ENCODE measurements at regions not wholly inside any gene's neighbourhood (a gene's known extent, or its start where the extent isn't known, plus 50 kb on each side); places are given as distances from the start of the nearest gene placed in this dataset.

DNA sequence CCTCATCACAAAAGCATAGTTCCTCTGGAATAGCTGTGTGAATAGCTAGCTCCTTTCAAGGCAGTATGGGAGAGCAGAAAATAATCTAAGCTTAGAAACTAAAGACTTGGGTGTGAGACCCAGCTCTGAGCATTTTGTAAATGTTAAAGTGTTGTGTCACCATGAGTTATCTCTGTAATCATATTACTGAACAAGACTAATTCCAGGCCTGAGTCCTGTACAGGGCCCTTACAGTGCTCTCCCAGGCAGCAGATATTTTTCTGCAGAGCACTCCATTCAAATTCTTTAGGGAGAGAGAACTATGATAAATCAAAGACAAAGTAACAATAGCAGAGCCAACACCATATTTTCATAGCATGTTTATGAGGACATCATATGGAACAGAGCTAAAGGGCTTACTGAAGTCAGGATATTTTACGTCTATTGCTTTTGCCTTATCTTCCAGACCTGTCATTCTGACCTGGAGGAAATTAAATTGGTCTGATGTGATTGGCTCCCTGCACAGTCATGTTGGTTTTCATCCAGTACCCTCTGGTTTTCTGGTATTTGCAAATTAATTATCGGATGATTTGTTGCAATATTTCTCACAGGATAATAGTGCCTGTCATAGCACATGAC, 172.6 kb upstream of the PPP2R3A start:
- peak; percentile 9 for DNase-seq (ENCODE audit: low spot score)

DNA sequence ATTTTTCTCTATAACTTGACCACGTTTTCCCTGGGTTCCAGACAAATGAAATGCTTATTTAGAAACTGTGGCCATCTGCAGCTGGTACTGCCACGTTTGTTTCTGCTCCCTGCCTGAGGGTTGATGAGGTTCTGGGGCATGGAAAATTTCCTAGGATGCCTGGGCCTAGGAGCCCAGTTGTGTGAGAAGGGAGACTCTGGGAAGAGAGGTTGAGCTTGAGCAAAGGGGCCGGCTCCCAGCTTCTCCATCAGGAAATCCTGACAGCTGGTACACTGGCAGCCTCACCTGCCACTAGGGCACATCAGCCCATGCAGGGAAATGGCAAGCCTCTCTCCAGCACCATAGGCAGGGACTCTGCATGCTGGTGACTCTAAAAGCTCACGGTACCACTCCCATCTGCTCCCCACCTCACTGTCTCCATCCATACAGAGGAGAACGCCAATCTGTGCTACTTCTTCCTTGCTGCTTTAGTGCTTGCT, 165.4 kb upstream of the PPP2R3A start:
- DNase-seq (ENCODE audit: low spot score) = no peak

DNA sequence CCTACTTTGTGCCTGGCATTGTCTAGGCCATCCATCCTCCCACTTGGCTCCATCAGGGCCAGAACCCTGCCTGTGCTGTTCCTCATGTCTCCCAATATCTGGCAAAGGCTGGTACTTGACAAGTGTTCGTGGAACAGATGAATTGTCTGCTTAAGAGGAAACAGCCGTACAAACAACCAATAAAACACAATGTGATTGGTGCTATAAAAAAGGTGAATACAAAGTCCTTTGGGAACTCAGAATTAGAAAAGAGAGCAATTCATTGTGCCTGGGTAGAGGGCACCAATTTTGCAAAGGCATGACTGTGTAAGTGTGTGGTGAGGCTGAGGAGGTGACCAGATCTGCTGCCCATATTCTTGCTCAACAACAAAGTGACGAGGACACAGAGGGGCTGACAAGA, 164.5 kb upstream of the PPP2R3A start:
- DNase-seq (ENCODE audit: low spot score) = no peak

DNA sequence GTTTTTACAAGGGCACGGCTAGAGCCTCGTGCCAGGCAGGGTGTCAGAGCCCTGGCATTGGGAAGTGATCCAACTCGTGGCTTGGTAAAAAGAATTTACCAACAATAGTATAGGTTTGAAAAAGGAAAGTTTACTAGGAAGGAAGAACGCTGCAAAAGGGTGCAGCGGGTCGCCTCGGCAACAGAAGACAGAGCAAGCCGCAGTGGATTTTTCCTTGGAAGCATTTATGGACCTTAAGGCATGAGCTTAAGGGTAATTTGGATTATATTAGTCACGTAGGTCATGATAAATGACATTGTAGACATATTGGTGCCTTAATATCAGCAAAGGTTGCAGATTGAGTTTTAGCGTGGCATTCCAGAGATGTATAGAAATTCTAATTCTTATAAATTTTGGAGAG, 163.4 kb upstream of the PPP2R3A start:
- no peak for DNase-seq (ENCODE audit: low spot score)

DNA sequence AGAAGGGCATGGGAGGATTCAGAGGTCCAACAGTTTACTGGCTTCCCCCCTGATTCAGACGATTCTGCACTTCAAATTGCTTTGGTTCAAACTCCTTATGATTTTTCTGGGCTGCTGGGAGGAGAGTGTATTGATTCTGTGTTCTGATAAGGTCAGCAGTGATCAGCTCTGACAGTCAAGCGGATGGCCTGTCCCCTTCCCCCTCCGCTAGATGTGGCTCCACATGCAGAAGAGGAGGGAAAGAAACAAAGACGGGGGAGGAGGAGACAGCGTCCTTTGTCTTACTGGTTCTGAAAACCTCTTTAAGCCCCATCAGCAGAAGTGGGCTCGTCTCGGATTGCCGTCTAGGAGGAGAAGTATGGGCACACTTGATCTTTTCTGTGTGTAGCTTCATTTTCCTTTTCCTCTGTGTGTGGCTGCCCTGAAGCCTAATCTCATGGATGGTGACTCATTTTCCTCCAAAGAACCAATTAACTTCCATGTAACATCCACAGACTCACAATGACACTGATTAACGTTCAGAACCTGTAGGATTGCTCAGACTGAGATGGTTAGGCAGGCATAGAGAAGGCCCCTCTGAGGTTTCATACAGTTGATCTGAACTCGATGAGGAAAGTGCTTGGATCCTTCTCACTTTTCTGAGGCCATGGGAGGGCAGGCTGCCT, 162.4 kb upstream of the PPP2R3A start:
- DNase-seq (ENCODE audit: low spot score) = no peak

DNA sequence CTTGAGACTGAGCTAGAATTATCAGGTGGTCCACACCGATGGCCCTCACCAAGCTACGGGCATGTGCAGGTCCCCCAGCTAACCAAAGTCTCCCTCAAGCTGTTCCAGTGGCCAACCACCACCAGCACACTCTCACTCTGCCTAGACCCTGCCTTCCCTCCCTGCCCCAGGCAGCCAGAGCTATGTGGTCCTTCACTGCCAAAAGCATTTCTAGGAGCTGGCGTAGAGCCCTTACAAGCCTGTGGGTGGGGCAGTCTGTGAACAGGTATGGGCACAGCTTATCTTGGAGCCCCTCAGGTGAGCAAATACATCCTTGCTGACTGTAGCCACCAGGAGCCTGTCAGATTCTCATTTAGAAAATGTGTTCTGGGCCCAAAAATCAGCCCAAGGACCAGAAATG, 159.8 kb upstream of the PPP2R3A start:
- DNase-seq (ENCODE audit: low spot score) = no peak

DNA sequence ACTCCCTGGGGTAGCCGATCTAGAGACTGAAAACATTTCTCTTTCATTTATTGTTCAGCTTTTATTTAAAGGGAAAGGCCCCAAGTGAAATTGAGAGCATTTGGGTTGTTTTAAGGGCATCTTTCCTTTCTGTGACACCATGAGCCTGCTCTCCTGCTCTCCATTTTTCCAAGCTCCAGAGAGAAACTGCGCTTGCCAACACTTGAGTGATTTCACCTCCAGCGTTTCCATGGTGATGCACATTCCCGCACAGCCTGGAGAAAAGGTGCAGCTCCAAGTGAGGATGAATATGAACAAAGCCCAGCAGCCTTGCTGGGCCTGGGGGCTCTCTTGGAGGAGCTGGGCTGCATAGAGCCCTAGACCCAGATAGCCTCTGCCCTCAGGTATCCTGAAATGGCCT, 159.2 kb upstream of the PPP2R3A start:
- DNase-seq (ENCODE audit: low spot score) = no peak

DNA sequence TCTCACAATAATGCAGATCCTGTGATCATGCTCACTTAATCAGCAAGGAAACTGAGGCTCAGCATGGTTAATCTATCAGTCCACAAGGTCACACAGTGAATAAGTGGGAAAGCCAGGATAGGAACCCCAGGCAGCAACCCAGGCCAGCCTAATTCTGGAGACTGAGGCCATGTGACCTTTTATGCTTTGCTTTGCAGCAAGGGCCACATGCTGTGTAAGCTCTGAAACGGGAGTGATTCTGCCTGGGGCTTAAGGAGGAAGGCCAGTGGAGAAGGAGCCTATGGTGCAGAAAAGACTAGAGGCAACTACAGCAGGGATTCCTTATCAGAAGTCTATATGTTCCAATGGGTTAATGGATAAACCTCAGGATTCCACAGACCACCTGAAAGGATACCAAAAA, 157.6 kb upstream of the PPP2R3A start:
- no peak for DNase-seq (ENCODE audit: low spot score)

DNA sequence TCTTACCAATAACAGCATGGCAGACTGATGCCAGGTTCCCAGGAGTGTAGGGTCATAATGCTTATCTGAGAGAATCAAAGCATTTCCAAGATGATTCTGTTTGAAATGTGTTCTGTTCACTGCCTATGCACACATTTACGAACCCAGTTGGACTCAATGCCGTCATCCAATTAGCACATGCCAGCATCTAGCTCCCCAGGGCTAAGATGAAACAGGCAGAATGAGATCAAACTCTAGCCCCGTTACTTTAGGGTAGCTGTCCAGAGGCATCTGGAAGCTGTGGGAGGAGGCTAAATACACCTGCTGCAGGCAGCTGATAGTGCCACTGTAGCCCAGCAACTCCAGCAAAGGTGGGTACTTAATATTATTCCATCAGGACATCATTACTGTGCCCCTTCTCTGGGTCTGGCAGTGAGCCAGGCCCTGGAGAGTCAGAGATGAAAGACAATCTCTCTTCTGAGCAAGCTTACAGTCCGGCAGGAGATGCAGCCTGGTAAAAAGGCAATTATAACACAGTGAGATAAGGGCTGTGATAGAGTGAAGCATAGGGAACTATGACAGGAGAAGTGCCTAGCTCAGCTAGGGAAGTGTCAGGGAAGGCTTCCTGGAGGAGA, 156.4 kb upstream of the PPP2R3A start:
- DNase-seq (ENCODE audit: low spot score) = no peak

DNA sequence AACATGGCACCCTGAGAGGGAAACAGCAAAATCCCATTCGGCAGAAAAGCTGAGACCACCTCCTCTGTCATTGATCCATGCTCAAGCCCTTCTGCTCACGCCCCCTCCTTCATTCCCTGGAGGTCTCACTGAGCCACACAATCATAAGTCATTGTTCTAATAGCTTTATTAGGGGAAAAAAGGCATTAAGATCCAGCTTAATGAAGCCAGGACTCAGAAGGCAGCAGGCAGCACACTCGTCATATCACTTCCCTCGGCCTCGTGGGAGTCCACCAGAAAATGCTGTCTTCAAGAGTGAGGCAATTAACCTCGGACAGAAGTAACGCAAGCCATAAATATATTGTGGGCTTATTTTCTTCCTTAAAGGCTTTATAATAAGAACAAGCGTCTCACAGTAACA, 153.9 kb upstream of the PPP2R3A start:
- DNase-seq (ENCODE audit: low spot score) = no peak

DNA sequence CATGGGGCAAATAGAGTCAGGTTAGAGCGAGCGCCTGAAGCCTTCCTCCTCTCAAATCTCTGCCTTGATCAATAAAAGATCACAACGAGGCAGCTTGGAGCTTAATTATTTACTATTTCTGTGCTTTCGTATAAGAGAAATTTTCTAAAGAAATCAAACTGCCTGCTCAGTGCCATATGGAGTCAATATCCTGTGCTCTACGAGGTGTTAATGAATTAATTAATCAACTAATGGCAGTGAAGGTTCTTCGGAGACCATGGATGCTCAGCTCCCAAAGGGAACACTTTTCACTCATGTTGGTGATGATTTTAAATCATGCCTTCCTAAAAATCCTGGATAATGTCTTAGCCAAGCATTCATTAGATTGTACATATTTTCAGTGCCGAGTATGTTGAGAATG, 153.5 kb upstream of the PPP2R3A start:
- DNase-seq (ENCODE audit: low spot score) = no peak

DNA sequence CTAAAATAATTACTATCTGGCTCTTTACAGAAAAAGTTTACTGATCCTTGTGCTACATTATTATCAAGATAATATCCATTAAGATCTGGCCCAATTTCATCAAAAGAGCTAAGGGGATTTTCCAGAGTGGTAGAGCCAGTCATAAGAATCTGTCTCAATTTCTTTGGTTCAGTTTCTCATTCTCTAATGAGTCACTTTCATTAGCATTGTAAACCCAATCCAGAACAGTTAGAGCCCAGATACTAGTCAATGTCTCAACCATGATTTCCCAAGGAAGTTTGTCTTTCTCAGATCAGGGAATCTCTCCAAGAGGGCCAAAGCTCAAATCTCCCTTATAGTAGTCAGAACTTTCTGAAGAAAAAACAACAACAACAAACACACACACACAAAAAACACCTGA, 131.1 kb upstream of the PPP2R3A start:
- no peak for DNase-seq (ENCODE audit: low spot score)

DNA sequence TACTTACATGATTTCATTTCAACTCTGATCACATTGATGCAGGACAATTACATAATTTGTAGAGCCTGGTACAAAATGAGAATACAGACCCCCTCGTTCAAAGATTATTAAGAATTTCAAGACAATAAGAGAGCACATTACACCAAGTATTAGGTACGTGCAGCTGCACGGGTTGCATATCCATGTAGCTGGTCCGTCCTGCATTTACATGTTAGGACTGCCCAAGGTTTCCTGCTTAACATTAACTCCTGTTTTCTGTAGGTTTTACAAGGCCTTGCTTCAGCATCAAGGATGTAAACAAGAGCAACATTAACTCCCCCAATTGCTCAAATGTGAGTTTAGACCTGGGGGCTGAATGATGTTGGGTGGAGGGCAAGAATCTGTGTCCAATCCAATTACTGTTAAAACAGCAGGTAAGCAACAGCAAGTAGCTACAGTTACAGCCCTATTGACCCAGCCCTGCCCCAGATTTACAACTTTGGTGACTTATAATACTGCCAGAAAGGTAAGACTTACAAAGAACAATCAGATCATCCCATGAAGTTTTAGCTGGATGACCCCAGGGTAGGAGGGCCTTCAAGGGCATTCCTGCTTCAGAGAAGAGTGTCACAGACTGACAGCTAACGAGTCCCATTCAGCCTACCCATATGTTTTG, 127.4 kb upstream of the PPP2R3A start:
- no peak for DNase-seq (ENCODE audit: low spot score)

DNA sequence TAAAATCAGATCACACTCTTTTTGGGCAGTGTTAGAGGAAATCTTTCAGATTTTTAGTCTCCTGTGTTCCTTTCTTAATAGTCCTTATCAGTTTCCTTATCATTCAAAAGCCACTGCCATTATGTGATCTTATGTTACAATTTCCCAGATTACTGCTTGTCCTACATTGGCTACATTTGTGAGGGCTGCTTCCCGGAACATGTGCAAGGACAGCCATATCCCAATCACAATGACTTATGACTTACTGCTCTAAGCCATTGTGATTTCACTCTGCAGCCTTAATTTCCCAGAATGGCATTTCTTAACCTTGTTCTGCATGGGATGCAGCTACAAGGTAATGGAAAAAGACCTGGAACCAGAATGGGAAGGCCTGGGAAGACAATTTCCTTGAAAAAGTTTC, 125.1 kb upstream of the PPP2R3A start:
- DNase-seq (ENCODE audit: low spot score) = no peak

DNA sequence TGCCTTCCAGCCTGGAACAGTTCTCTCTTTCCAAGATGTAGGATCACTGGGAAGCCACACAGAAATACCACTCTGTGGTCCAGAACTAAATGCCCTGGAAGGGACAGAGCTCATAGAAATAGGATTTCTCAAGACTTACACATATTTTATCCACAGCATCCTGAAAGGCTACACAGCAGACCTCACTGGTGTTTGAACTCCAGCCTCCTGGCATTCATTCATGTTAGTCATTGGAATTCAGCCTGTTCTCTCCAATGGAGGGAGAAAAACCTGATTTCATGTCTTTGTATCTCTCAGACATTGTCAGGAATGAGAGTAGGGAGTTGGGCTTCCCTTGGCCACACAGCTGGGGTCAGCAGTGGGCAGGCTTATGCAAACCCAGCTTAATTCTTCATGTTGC, 121.1 kb upstream of the PPP2R3A start:
- no peak for DNase-seq (ENCODE audit: low spot score)

DNA sequence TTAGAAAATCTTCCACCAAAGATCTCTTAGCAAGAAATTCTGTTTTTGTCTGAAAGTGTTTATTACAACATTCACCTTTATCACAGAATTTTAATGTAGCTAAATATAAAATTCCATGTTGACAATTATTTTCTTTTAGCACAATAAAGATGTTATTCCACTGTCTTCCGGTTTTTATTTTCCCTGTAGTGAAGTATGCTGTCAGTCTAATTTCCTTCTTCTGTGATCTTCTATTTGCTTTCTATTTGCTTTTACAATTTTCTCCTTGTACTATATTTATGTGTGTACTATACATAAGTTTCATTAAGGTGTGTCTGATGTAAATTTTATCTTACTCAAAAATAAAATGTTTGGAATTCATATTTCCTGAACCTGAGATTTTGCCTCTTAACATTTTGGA, 117.5 kb upstream of the PPP2R3A start:
- DNase-seq (ENCODE audit: low spot score) = no peak

DNA sequence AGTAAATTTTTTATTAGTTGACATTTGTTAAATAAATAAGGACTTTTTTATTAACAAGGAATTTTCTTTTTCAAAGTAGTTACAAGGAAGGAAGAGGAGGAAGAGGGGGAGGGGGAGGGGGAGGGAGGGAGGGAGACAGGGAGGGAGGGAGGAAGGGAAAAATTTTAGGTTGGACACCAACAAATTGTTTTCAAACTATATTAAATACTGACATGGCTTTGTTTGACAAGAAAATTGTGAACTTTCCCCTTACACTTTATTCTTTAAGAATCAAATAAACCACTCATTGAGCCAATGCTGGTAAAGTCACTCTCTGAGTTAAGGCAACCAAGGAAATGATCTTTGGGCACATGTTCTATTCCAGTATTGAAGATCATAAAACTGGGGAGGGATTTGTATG, 115.7 kb upstream of the PPP2R3A start:
- no peak for DNase-seq (ENCODE audit: low spot score)

DNA sequence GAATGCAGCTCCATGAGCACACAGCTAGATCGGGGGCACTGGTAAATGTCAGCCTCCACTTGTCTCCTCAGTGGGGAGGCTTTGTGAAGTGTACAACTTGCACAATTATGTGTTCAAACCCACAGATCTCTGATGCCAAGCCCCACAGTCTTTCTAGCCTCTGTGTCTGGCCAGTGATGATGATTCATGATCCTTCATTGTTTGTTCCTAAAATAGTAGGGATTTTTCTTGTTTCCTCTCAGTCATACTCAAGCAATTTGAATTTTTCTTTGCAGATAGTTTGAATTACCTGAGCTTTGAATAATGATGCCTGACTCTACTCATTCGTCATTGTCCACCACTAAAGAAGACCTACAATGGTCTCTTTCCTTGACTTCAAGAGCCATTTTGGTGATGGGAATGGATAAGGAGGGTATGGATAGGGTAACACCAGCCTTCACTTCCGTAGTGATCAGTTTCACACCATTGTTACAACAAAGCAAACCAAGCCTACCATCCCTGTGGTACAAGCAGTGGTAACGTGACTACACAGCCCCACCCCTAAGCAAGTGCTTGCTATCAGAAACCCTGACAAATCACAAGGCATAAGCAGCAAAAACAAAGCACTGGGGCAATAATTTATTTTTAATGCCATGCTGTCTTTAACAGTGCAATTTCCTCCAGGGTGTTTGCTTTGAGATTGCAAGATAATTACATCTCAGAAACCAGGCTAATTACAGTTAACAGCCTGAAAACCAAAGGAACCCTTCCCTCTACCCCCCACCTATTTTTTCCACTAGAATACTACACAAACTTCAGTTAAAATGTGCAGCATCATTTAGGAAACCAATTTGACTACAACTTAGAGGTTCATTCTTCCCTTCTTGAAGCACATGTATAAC, 114.1 kb upstream of the PPP2R3A start:
- no peak for DNase-seq (ENCODE audit: low spot score)

DNA sequence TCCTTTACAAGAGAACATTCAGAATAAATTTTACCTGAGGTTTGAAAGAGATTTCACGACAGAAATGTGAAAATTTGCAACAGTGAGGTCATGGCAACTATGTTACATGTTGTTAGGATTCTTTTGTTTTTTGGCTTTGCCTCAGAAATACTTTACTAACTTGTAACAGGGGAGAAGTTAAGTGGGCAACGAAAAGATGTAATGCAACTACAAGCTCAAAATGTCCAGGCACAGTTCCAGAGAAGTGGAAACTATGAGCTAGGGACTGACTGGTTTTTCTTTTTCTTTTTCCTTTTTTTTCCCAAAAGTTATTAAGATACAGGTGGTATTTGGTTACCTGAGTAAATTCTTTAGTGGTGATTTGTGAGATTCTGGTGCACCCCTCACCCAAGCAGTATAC, 111.5 kb upstream of the PPP2R3A start:
- DNase-seq (ENCODE audit: low spot score) = no peak

DNA sequence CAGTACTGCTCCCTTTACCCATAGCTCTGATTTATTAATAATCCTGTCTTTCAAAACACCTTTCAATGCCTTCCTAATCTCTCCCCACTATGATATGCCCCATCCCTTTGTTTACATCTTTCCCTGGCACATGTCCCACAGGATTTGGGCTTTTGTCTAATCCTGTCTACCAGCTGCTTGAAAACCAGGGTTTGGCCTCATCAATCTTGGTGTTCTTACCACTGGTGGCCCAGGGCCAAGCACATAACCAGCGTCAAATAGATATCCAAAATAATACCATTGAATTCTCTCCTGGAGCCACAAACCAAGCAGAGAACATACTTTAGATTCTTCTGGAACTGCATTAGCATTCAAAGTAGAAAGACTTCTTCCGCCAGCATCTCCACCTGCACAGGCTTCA, 104.8 kb upstream of the PPP2R3A start:
- DNase-seq (ENCODE audit: low spot score) = no peak

DNA sequence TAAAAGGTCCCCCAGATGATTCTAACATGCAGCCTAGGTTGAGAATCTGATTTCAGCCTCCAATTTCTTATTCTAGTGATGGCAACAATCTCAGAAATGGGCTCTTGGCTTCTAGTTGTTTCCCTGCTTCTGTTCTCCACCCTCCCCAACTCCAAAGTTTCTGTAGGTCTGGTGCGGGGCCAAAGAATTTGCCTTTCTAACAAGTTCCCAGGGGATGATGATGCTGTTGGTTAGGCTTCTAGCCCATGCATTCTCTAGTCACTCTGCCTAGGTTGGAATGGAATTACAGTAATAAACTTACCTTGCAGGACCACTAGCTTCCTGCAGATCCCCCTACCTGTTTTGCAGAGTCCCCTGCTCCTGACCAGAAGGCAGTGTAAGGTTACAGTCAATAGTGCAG, 103.2 kb upstream of the PPP2R3A start:
- DNase-seq (ENCODE audit: low spot score) = no peak

DNA sequence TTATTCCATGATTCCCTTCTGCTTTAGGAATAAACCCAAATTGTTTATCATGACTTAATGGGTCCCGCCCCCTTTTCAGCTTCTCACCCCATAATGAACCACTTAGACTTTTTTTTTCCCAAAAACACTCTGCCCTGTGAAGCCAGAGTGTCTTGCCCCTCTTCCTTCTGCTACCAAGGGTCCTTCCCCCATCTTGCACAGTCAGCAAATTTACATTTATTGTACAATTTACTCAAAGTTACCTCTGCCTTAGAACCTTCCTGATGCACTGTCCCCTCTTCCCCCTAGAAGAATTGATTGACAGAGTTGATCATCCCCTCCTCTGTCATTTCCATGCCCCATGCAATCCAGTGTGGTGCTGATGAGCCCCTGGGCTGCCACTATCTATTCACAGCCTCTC, 101.5 kb upstream of the PPP2R3A start:
- DNase-seq (ENCODE audit: low spot score) = no peak

Data from umbilical cord (tissue), 1 donor.